Neuronal stem cell (in vitro differentiated cells): ENCODE measurements at regions not wholly inside any gene's neighbourhood (a gene's known extent, or its start where the extent isn't known, plus 50 kb on each side); places are given as distances from the start of the nearest gene placed in this dataset.

Source experiments
- DNase-seq: peaks from one replicate; pipeline ENCODE4 v3.0.0-alpha.2; 2013; ENCODE audit warnings: low spot score
- H2AFZ ChIP-seq: one replicate; pipeline ENCODE4 v1.6.1; 2013; ENCODE audit warnings: mild to moderate bottlenecking, low read length, inconsistent platforms
- H2AK5ac ChIP-seq: 2 replicates; pipeline ENCODE4 v1.6.1; 2013; ENCODE audit warnings: low read depth, mild to moderate bottlenecking, inconsistent platforms, low read length, moderate library complexity, mixed read lengths
- H2BK120ac ChIP-seq: 2 replicates; pipeline ENCODE4 v1.6.1; 2013; ENCODE audit warnings: low read depth, mild to moderate bottlenecking, inconsistent platforms, low read length, moderate library complexity, mixed read lengths
- H2BK12ac ChIP-seq: one replicate; pipeline ENCODE4 v1.6.1; 2013; ENCODE audit warnings: low read length, inconsistent platforms
- H2BK15ac ChIP-seq: 2 replicates; pipeline ENCODE4 v1.6.1; 2013; ENCODE audit warnings: mild to moderate bottlenecking, low read length, inconsistent platforms, mixed read lengths
- H2BK5ac ChIP-seq: one replicate; pipeline ENCODE4 v1.6.1; 2013; ENCODE audit warnings: inconsistent platforms, mild to moderate bottlenecking, low read length, moderate library complexity
- H3K14ac ChIP-seq: one replicate; pipeline ENCODE4 v1.6.1; 2013; ENCODE audit warnings: low read length, inconsistent platforms
- H3K18ac ChIP-seq: 2 replicates; pipeline ENCODE4 v1.6.1; 2013; ENCODE audit warnings: low read length, inconsistent platforms
- H3K23ac ChIP-seq: 2 replicates; pipeline ENCODE4 v1.6.1; 2013; ENCODE audit warnings: low read depth, mild to moderate bottlenecking, mixed read lengths, low read length, inconsistent platforms; ENCODE audit not compliant: poor library complexity
- H3K27ac ChIP-seq: replicated peaks from 3 replicates; pipeline ENCODE4 v1.5.1; 2013; ENCODE audit warnings: low read length, inconsistent platforms
- H3K27me3 ChIP-seq, 3 experiments: 2 replicates each; pipeline ENCODE4 v1.6.1; 2013; ENCODE audit warnings: low read length in 3 of 3, mild to moderate bottlenecking in 2 of 3, inconsistent platforms in 1 of 3, low read depth in 1 of 3, mixed read lengths in 1 of 3, moderate library complexity in 1 of 3; ENCODE audit not compliant: control insufficient read depth in 3 of 3, insufficient read depth in 3 of 3
- H3K36me3 ChIP-seq, 2 donors: replicated peaks in 1 of 2; 2 replicates each; pipeline ENCODE4 v1.6.1; 2013; ENCODE audit warnings: low read length in 2 of 2; ENCODE audit not compliant: control insufficient read depth in 2 of 2, insufficient read depth in 2 of 2
- H3K4ac ChIP-seq: 2 replicates; pipeline ENCODE4 v1.6.1; 2013; ENCODE audit warnings: inconsistent platforms, mild to moderate bottlenecking, low read length, moderate library complexity
- H3K4me1 ChIP-seq, 2 donors: 1 replicate in 1 of 2; 2 replicates in 1 of 2; pipeline ENCODE4 v1.6.1; 2013; ENCODE audit warnings: low read length in 2 of 2, low read depth in 1 of 2; ENCODE audit not compliant: control insufficient read depth in 2 of 2, insufficient read depth in 1 of 2
- H3K4me2 ChIP-seq: one replicate; pipeline ENCODE4 v1.6.1; 2013; ENCODE audit warnings: mild to moderate bottlenecking, low read length, inconsistent platforms; ENCODE audit not compliant: insufficient read depth, poor library complexity, severe bottlenecking
- H3K4me3 ChIP-seq, 2 donors: 2 replicates each; pipeline ENCODE4 v1.5.1; 2013; ENCODE audit warnings: low read length in 2 of 2, mild to moderate bottlenecking in 2 of 2, inconsistent platforms in 1 of 2, moderate library complexity in 1 of 2
- H3K79me1 ChIP-seq: one replicate; pipeline ENCODE4 v1.6.1; 2013; ENCODE audit warnings: low read depth, mild to moderate bottlenecking, inconsistent platforms, low read length, moderate library complexity
- H3K9ac ChIP-seq: one replicate; pipeline ENCODE4 v1.6.1; 2013; ENCODE audit warnings: mild to moderate bottlenecking, low read depth, low read length, inconsistent platforms; ENCODE audit not compliant: poor library complexity
- H3K9me3 ChIP-seq, 2 donors: replicated peaks in 1 of 2; 2 replicates each; pipeline versions ENCODE3 to v1.6.1; 2013; ENCODE audit warnings: low read length in 2 of 2, mild to moderate bottlenecking in 2 of 2, inconsistent platforms in 1 of 2, low read depth in 1 of 2, mixed read lengths in 1 of 2, moderate library complexity in 1 of 2; ENCODE audit not compliant: control insufficient read depth in 2 of 2, insufficient read depth in 1 of 2
- H4K8ac ChIP-seq: one replicate; pipeline ENCODE4 v1.6.1; 2013; ENCODE audit warnings: low read depth, mild to moderate bottlenecking, inconsistent platforms, low read length, moderate library complexity
- H4K91ac ChIP-seq: one replicate; pipeline ENCODE4 v1.6.1; 2013; ENCODE audit warnings: low read length, low read depth, mild to moderate bottlenecking, inconsistent platforms; ENCODE audit not compliant: poor library complexity
- WGBS, 2 donors: extraction: QIAGEN DNeasy Blood & Tissue Kit; methylation state at CpG; one replicate each; pipeline ENCODE4 v1.1.7; 2013; ENCODE audit warnings: missing lambda C conversion rate in 2 of 2, mixed read lengths in 1 of 2; ENCODE audit not compliant: insufficient read length in 2 of 2, insufficient replicate concordance in 1 of 2; ENCODE audit errors: extremely low coverage in 2 of 2; 5-methylcytosine and 5-hydroxymethylcytosine counted together

- H3K27ac ChIP-seq: no peak overlapping the region
- no peak overlapping the region for H2AK5ac ChIP-seq
- no peak overlapping the region for H2BK120ac ChIP-seq
- H3K9ac ChIP-seq: no peak overlapping the region
- DNase-seq: no peak
- H3K36me3 ChIP-seq: no peaks in the 10 kb centered on the region
- H2BK15ac ChIP-seq: no peak overlapping the region
- no peak overlapping the region for H2BK5ac ChIP-seq
- no peak overlapping the region for H2BK12ac ChIP-seq
- H3K14ac ChIP-seq: no peak overlapping the region
- WGBS, 2 donors: no CpG with 5 or more reads among the region's 4 CpGs
- no peaks in the 10 kb centered on the region for H3K79me1 ChIP-seq
- no peak overlapping the region for H4K91ac ChIP-seq
- H3K4me1 ChIP-seq: no peaks in the 10 kb centered on the region
- no peak overlapping the region for H3K4me3 ChIP-seq
- H3K18ac ChIP-seq: no peak overlapping the region
- H3K23ac ChIP-seq: no peak overlapping the region
- H3K27me3 ChIP-seq: no peaks in the 10 kb centered on the region
- H3K4ac ChIP-seq: no peak overlapping the region
- H2AFZ ChIP-seq: no peak overlapping the region
- H3K9me3 ChIP-seq: no peaks in the 10 kb centered on the region
- H4K8ac ChIP-seq: no peak overlapping the region
- no peak overlapping the region for H3K4me2 ChIP-seq
Measured at GRCh38 chr2:81078102-81078501, 773.5 kb upstream of the LRRTM1 start.

GRCh38 chr2:81077396-81077795 lies 772.8 kb upstream of the LRRTM1 start:
- no peaks in the 10 kb centered on the region for H3K36me3 ChIP-seq
- no peaks in the 10 kb centered on the region for H3K4me1 ChIP-seq
- H2BK12ac ChIP-seq: no peak overlapping the region
- no CpG with 5 or more reads among the region's 5 CpGs for WGBS, 2 donors
- H3K18ac ChIP-seq: no peak overlapping the region
- H3K4me3 ChIP-seq: no peak overlapping the region
- H3K4ac ChIP-seq: no peak overlapping the region
- H2BK15ac ChIP-seq: no peak overlapping the region
- H3K23ac ChIP-seq: no peak overlapping the region
- no peak overlapping the region for H3K27ac ChIP-seq
- no peak overlapping the region for H2BK5ac ChIP-seq
- no peak overlapping the region for H4K91ac ChIP-seq
- no peak overlapping the region for H3K4me2 ChIP-seq
- H3K14ac ChIP-seq: no peak overlapping the region
- DNase-seq: no peak
- H3K9ac ChIP-seq: no peak overlapping the region
- no peak overlapping the region for H2AFZ ChIP-seq
- no peaks in the 10 kb centered on the region for H3K79me1 ChIP-seq
- no peaks in the 10 kb centered on the region for H3K27me3 ChIP-seq
- H2BK120ac ChIP-seq: no peak overlapping the region
- no peak overlapping the region for H2AK5ac ChIP-seq
- H3K9me3 ChIP-seq: no peaks in the 10 kb centered on the region
- H4K8ac ChIP-seq: no peak overlapping the region

GRCh38 chr2:81073412-81073811 lies 768.9 kb upstream of the LRRTM1 start:
- WGBS, 2 donors: no CpG with 5 or more reads among the region's 1 CpG
- no peak overlapping the region for H3K23ac ChIP-seq
- H3K4me1 ChIP-seq: no peaks in the 10 kb centered on the region
- no peaks in the 10 kb centered on the region for H3K36me3 ChIP-seq
- H3K18ac ChIP-seq: no peak overlapping the region
- no peak overlapping the region for H2BK12ac ChIP-seq
- no peak overlapping the region for H3K9ac ChIP-seq
- no peak overlapping the region for H2BK120ac ChIP-seq
- H2AK5ac ChIP-seq: no peak overlapping the region
- H3K4me3 ChIP-seq: no peak overlapping the region
- H2AFZ ChIP-seq: no peak overlapping the region
- no peak for DNase-seq
- no peaks in the 10 kb centered on the region for H3K9me3 ChIP-seq
- H3K4me2 ChIP-seq: no peak overlapping the region
- H3K27ac ChIP-seq: no peak overlapping the region
- no peak overlapping the region for H4K91ac ChIP-seq
- no peaks in the 10 kb centered on the region for H3K27me3 ChIP-seq
- no peak overlapping the region for H4K8ac ChIP-seq
- H2BK15ac ChIP-seq: no peak overlapping the region
- H3K4ac ChIP-seq: no peak overlapping the region
- H3K14ac ChIP-seq: no peak overlapping the region
- no peak overlapping the region for H2BK5ac ChIP-seq
- H3K79me1 ChIP-seq: no peaks in the 10 kb centered on the region

GRCh38 chr2:81068144-81068543 lies 763.6 kb upstream of the LRRTM1 start:
- Histone ChIP-seq H3K9me3 (no peaks in the 10 kb centered on the region), H3K14ac (no peak overlapping the region), H2BK12ac (no peak overlapping the region), H3K4me1 (no peaks in the 10 kb centered on the region), H3K79me1 (no peaks in the 10 kb centered on the region), H3K27ac (no peak overlapping the region), H3K36me3 (no peaks in the 10 kb centered on the region), H3K9ac (no peak overlapping the region), H3K18ac (no peak overlapping the region), H2AFZ (no peak overlapping the region), H4K8ac (no peak overlapping the region), H3K23ac (no peak overlapping the region), H2BK5ac (no peak overlapping the region), H3K4ac (no peak overlapping the region), H3K4me3 (no peak overlapping the region), H3K4me2 (no peak overlapping the region), H2BK15ac (no peak overlapping the region), H3K27me3 (no peaks in the 10 kb centered on the region), H2AK5ac (no peak overlapping the region), H4K91ac (no peak overlapping the region), H2BK120ac (no peak overlapping the region)
- no peak for DNase-seq
- WGBS, 2 donors: no CpG with 5 or more reads among the region's 1 CpG
